ENCODE measurements at regions not wholly inside any gene's neighbourhood (a gene's known extent, or its start where the extent isn't known, plus 50 kb on each side); places are given as distances from the start of the nearest gene placed in this dataset.

DNA sequence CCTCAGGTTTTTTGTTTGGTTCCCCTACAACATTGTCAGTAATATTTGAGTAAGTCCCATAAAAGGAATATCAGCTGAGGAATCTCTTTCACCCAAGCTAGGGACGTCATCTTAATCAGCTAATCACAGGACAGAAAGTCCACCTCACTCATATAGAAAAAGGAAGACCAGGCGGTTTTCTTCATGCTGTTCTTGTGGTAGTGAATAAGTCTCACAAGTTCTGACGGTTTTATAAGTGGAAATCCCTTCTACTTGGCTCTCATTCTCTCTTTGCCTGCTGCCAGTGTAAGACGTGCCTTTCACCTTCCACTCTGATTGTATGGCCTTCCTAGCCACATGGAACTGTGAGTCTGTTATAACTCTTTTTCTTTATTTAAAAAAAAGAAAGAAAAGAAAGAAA is 308.1 kb upstream of the PFKP start:
- TF ChIP-seq POLR2A (IDR thresholded peaks at IDR 0.05) = no peak
- no peak for TF ChIP-seq POLR2AphosphoS5 (IDR thresholded peaks at IDR 0.05)
- TF ChIP-seq, protein P1, sequence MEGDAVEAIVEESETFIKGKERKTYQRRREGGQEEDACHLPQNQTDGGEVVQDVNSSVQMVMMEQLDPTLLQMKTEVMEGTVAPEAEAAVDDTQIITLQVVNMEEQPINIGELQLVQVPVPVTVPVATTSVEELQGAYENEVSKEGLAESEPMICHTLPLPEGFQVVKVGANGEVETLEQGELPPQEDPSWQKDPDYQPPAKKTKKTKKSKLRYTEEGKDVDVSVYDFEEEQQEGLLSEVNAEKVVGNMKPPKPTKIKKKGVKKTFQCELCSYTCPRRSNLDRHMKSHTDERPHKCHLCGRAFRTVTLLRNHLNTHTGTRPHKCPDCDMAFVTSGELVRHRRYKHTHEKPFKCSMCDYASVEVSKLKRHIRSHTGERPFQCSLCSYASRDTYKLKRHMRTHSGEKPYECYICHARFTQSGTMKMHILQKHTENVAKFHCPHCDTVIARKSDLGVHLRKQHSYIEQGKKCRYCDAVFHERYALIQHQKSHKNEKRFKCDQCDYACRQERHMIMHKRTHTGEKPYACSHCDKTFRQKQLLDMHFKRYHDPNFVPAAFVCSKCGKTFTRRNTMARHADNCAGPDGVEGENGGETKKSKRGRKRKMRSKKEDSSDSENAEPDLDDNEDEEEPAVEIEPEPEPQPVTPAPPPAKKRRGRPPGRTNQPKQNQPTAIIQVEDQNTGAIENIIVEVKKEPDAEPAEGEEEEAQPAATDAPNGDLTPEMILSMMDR (IDR thresholded peaks at IDR 0.05) = no peak
